ENCODE measurements at regions not wholly inside any gene's neighbourhood (a gene's known extent, or its start where the extent isn't known, plus 50 kb on each side); places are given as distances from the start of the nearest gene placed in this dataset.

- TF ChIP-seq CTCF (IDR thresholded peaks at IDR 0.05; ENCODE audit: low read length): no peak
- no peak for TF ChIP-seq EZH2 (IDR thresholded peaks at IDR 0.05; ENCODE audit: borderline replicate concordance, low read length)
Measured at GRCh38 chr12:88336076-88336739, 194.1 kb downstream of the TMTC3 start.

Measured in OCI-LY1 (cell line).